Caki2 (cell line): ENCODE measurements at regions not wholly inside any gene's neighbourhood (a gene's known extent, or its start where the extent isn't known, plus 50 kb on each side); places are given as distances from the start of the nearest gene placed in this dataset.

Source experiments
- DNase-seq: peaks from one replicate; pipeline ENCODE4 v3.0.0-alpha.2; 2015; ENCODE audit warnings: low read depth
- in situ Hi-C: cut with HindIII; loops from 2 replicates; pipeline ENCODE4 v1.10.0; 2016; ENCODE audit warnings: low sequenced_read_pairs, low pct_unique_long_range_greater_than_20kb, mixed read lengths

GRCh38 chr7:81562581-81562980 is 207.3 kb downstream of the HGF start:
- in situ Hi-C loops: no loop called here
- DNase-seq: no peak

DNA sequence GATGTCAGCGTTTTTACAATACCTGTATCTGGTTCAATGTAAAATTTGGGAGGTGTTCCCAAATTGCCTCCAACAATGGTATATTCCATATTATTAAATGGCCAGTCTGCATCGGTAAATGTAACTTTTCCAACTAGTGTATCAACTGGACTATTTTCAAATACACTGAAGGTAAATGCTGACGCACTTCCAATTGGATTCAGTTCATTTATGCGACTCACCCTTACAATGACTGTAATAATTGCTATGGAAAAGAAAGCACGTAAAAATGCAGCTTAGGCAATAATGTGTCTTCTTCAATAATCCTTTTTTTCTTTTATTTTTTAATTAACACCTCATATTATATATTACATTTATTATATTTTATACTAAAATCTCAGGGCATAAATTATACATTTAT is 209.1 kb downstream of the HGF start:
- in situ Hi-C loops: no loop called here
- no peak for DNase-seq

DNA sequence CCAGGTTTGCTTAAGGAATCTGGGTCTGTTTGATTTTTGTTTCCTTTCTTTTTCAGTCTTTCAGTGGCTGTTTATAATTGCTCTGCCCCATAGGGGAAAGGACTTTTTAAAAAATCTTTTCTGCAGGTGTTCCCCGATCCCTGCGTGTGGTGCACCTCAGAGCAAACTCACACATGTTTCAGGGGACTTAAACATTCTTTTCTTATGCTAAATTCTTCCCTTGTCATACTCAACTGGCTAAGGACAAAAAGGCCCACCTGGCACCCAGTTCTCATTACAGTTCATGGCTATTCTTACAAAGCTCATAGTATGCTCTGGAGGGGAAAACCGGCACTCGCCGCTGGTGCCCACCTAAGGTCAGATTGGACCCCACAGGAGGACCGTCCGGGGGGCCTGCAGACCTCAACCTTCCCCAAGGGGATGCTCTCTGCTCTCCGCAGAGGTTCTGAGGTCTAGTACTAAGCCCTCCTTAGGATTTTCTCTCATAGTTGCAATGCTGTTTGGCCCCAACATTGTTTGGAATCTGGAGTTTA is 220.3 kb downstream of the HGF start:
- in situ Hi-C loops: no loop called here
- DNase-seq: no peak

- no peak for DNase-seq
- in situ Hi-C loops: no loop called here
Measured at GRCh38 chr7:81534996-81535395, 234.9 kb downstream of the HGF start.

- DNase-seq: no peak
- in situ Hi-C loops: no loop called here
Measured at GRCh38 chr7:81534446-81534845, 235.4 kb downstream of the HGF start.

DNA sequence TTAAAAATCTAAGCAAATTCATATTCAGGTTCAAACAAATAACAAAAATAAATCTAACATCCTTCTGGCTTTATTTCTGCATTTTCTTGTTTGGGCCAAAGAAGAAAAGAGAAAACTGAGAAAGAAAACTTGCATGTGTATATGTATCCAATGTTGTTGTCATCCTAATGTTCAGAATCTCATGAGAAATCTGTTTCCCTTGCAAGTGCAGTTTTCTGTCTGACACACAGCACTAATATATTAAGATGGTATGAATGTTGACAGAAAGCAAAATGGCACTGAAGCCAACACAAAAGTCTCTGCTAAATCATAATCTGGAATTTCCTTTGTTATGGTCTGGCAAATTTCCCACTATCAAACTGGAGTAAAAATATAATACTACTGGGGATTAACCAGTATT is 235.9 kb downstream of the HGF start:
- no peak for DNase-seq
- in situ Hi-C loops: no loop called here

GRCh38 chr7:81533426-81533825 is 236.4 kb downstream of the HGF start:
- no peak for DNase-seq
- in situ Hi-C loops: no loop called here

DNA sequence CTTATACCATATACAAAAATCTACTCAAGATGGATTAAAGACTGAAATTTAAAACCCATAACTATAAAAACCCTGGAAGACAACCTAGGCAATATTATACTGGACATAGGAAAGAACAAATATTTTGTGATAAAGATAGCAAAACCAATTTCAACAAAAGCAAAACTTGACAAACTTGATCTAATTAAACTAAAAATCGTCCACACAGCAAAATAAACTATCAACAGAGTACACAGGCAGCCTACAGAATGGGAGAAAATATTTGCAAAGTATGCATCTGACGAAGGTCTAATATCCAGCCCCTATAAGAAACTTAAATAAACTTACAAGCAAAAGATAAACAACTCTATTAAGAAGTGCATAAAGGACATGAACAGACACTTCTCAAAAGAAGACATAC is 240.1 kb downstream of the HGF start:
- in situ Hi-C loops: no loop called here

DNA sequence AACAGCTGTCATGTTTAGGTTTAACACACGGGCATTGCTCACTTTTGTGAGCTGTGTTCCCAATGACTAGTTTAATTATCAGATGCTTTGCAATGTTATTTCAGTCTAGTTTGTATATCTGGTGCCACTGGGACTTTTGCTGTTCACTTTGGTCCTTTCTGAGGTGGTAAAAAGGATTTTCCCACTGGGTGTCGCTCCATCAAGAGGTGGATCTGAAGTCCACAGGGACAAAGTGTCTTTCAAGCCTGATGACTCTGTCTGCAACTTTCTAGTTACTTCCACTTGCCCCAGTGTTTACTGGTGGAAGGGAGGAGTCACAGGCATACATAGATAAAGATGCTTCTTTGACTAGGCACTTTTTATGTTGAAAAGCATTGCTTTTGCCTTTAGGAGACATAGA is 242.2 kb downstream of the HGF start:
- in situ Hi-C loops: no loop called here
- no peak for DNase-seq

More for the DNA sequence above, 240.1 kb downstream of the HGF start:
- DNase-seq: no peak

- in situ Hi-C loops: no loop called here
- DNase-seq: no peak
Measured at GRCh38 chr7:81526971-81527370, 242.9 kb downstream of the HGF start.

DNA sequence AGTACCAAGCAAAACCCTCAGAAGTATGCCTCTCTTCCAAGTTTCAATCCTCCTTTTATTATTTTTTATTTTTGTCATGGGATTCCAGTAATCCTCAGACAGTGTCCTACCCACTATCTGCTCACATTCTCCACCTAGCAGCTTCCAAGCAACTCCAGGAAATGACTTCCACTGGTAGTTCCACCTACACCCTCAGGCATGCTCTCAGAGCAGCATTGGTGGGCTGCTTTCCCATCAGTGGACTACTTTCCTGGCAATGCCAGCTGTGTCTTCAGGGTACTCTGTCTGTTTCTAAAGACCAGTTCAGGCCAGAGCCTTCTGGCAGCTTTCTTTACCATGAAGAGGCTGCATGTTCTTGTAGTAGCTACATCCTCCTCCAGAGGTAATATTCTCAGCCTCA is 244.0 kb downstream of the HGF start:
- in situ Hi-C loops: no loop called here
- no peak for DNase-seq

GRCh38 chr7:81519886-81520285 is 250.0 kb downstream of the HGF start:
- no peak for DNase-seq
- in situ Hi-C loops: no loop called here

GRCh38 chr7:81516898-81517297 is 252.9 kb downstream of the HGF start:
- in situ Hi-C loops: no loop called here

GRCh38 chr7:81515009-81515408 is 254.8 kb downstream of the HGF start:
- in situ Hi-C loops: no loop called here
- no peak for DNase-seq

More at GRCh38 chr7:81516898-81517297, 252.9 kb downstream of the HGF start:
- DNase-seq: no peak

DNA sequence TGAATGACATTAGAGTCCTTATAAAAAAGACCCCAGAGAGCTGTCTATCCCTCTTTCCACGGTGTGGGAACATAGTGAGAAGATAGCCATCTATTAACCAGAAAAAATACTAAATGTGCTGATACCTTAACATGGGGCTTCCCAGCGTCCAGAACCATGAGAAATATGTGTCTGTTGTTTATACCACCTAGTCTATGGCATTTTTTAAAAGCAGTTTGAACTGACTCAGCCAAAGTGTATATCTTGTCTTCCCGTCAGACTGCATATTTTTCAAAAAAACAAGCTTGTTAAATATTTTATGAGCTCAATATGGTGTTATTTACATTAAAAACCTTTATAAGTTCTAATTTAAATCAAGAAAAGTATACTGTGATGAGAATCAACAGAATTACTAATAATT is 255.3 kb downstream of the HGF start:
- in situ Hi-C loops: no loop called here
- DNase-seq: no peak

DNA sequence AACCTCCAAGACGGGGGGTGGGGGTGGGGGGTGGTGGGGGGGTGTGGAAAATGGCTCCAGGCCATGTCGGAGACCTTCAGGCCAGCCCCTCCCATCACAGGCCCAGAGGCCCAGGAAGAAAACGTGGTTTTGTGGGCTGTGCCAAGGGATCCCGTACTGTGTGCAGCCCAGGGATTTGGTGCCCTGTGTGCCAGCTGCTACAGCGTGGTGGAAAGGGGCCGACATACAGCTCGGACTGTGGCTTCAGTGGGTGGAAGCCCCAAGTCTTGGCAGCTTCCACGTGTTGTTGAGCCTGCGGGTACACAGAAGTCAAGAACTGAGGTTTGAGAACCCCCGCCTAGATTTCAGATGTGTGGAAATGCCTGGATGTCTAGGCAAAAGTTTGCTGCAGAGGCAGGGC is 259.7 kb downstream of the HGF start:
- no peak for DNase-seq
- in situ Hi-C loops: no loop called here

GRCh38 chr7:81507221-81507620 is 262.6 kb downstream of the HGF start:
- in situ Hi-C loops: no loop called here
- DNase-seq: no peak

DNA sequence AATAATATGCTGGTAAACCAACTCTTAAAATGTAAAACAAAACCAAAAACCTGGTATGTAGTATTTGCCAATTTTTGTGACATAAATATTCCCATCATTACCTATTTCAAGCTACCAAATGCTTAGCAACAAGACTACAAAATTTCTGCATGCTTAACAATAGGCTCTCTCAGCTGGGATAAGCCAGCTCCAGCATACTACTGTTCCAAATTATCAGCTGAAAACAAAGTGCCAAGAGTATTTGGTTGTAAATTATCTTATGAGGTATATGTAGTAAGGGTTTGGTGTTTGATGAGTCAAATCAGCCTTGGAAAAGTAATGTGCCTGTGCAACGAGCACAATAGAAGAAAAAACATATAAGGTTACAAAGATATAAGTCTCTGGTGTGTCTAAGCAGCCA is 263.2 kb downstream of the HGF start:
- in situ Hi-C loops: no loop called here
- DNase-seq: no peak

DNA sequence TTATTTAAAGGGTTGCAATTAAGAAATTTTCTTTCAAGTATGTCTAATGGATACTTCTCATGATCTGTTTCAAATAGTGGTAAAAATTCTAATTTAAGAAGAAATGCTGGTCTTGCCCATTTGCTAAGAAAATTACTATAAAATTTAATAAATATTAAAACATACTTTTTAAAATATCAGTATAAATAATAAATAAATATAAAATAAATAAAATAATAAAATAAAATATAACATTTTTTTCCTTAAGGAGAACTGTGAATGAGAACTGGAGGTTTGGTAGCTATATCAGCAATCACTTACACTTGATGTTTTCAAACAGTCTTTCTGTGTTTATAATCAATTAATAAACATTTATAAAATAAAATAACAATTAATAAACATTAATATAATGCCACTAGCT is 266.1 kb downstream of the HGF start:
- in situ Hi-C loops: no loop called here
- DNase-seq: no peak

GRCh38 chr7:81503336-81503735 is 266.5 kb downstream of the HGF start:
- no peak for DNase-seq
- in situ Hi-C loops: no loop called here

GRCh38 chr7:81501220-81501619 is 268.6 kb downstream of the HGF start:
- in situ Hi-C loops: no loop called here
- DNase-seq: peak; percentile 33
